Panc1 (cell line): ENCODE measurements at regions not wholly inside any gene's neighbourhood (a gene's known extent, or its start where the extent isn't known, plus 50 kb on each side); places are given as distances from the start of the nearest gene placed in this dataset.

Experiments used
- ATAC-seq: fragments of 200-7000 bp; cut with Tn5 transposase; 2 replicates; pipeline ENCODE4 v1.9.1; 2020; ENCODE audit warnings: mild to moderate bottlenecking, moderate library complexity
- BruUV-seq: library from RNA; stranded (reverse); fragments of 400-500 nt; replicated peaks from 2 replicates; lab custom pipeline; 2021; lab: Mats Ljungman, UMichigan
- CTCF ChIA-PET: fragments of 300-600 bp; sonication (Branson Sonifier 250); formaldehyde crosslinking; loops from one replicate; lab custom pipeline; 2022; ENCODE audit warnings: antibody characterized with exemption; lab: Charles Lee
- POLR2A ChIA-PET: fragments of 300-600 bp; sonication (Branson Sonifier 250); formaldehyde crosslinking; loops from one replicate; lab custom pipeline; 2022; ENCODE audit warnings: antibody characterized with exemption; lab: Charles Lee
- DNase-seq: peaks from one replicate; pipeline ENCODE4 v3.0.0-alpha.2; 2010; ENCODE audit warnings: low read depth, low spot score
- H3K27ac ChIP-seq: 2 replicates; pipeline ENCODE4 v1.5.1; 2011; ENCODE audit warnings: mild to moderate bottlenecking, low read length, inconsistent platforms
- H3K27me3 ChIP-seq: fragments of 200-500 bp; sonication (Bioruptor generic); 2 replicates; pipeline ENCODE4 v1.6.0; 2014; ENCODE audit warnings: low read length, inconsistent platforms; ENCODE audit not compliant: control insufficient read depth, insufficient read depth
- H3K36me3 ChIP-seq: fragments of 200-500 bp; sonication (Bioruptor generic); 2 replicates; pipeline ENCODE4 v1.5.1; 2014; ENCODE audit warnings: inconsistent platforms, mild to moderate bottlenecking, low read length, moderate library complexity; ENCODE audit not compliant: control insufficient read depth, insufficient read depth
- H3K4me1 ChIP-seq: 2 replicates; pipeline ENCODE4 v1.5.1; 2011; ENCODE audit warnings: inconsistent platforms, mild to moderate bottlenecking, low read length, moderate library complexity; ENCODE audit not compliant: control insufficient read depth, insufficient read depth
- H3K4me3 ChIP-seq, 2 experiments: 2 replicates each; pipeline ENCODE4 v1.5.1; 2011 to 2012; ENCODE audit warnings: low read depth in 2 of 2, low read length in 2 of 2, mild to moderate bottlenecking in 2 of 2, inconsistent platforms in 1 of 2, moderate library complexity in 1 of 2
- H3K9me3 ChIP-seq: fragments of 200-500 bp; sonication (Bioruptor generic); 2 replicates; pipeline ENCODE4 v1.5.1; 2014; ENCODE audit warnings: low read depth, mild to moderate bottlenecking, inconsistent platforms, low read length, moderate library complexity; ENCODE audit not compliant: control insufficient read depth, insufficient read depth
- CTCF ChIP-seq: fragments of 450-650 bp; IDR thresholded peaks from 2 replicates; pipeline ENCODE4 v1.5.1; 2017; ENCODE audit warnings: mild to moderate bottlenecking
- POLR2AphosphoS5 ChIP-seq: IDR thresholded peaks from 2 replicates; pipeline ENCODE4 v1.6.1; 2012; ENCODE audit warnings: mild to moderate bottlenecking, low read depth, low read length, moderate library complexity
- REST ChIP-seq, 2 experiments: IDR thresholded peaks; 2 replicates each; pipeline ENCODE4 v1.6.1; 2011 to 2012; ENCODE audit warnings: low read depth in 2 of 2, control low read depth in 1 of 2, low read length in 1 of 2, mild to moderate bottlenecking in 1 of 2, moderate library complexity in 1 of 2; ENCODE audit not compliant: insufficient read depth in 1 of 2
- SIN3A ChIP-seq: IDR thresholded peaks from 2 replicates; pipeline ENCODE4 v1.6.1; 2012; ENCODE audit warnings: low read depth, mild to moderate bottlenecking, low read length, moderate library complexity, borderline replicate concordance; ENCODE audit not compliant: insufficient read depth
- TCF7L2 ChIP-seq: IDR thresholded peaks from 2 replicates; pipeline ENCODE4 v1.6.1; 2011; ENCODE audit warnings: mild to moderate bottlenecking, low read depth, low read length, inconsistent platforms
- in situ Hi-C: cut with HindIII; loops from 2 replicates; pipeline ENCODE4 v1.10.0; 2016; ENCODE audit warnings: low sequenced_read_pairs, low pct_unique_long_range_greater_than_20kb
- intact Hi-C: fragments of 100-400 bp; cut with micrococcal nuclease; formaldehyde crosslinking; loops from one replicate; pipeline ENCODE4 v1.10.0; 2022; ENCODE audit not compliant: unreplicated experiment

- POLR2A ChIA-PET: no interaction called here
- Histone ChIP-seq H3K4me1 (no peaks in the 10 kb centered on the region), H3K27me3 (no peaks in the 10 kb centered on the region), H3K36me3 (no peaks in the 10 kb centered on the region), H3K9me3 (no peaks in the 10 kb centered on the region), H3K27ac (no peak overlapping the region), H3K4me3 (no peak overlapping the region)
- no TSS peak for BruUV-seq
- in situ Hi-C loops (no loop called here), intact Hi-C loops (no loop called here)
- TF ChIP-seq REST (IDR thresholded peaks at IDR 0.05; ENCODE audit: insufficient read depth in 1 of 2, low read depth in 2 of 2, low read length in 1 of 2): no peak
- no peak for TF ChIP-seq POLR2AphosphoS5
- no peak for TF ChIP-seq SIN3A
- no peak for TF ChIP-seq TCF7L2
- TF ChIP-seq CTCF: no peak
- CTCF ChIA-PET: no interaction called here
- DNase-seq (no peak), ATAC-seq (no peak)
These were observed 328.0 kb downstream of the THBS2 start for GRCh38 chr6:168925671-168926070.

DNA sequence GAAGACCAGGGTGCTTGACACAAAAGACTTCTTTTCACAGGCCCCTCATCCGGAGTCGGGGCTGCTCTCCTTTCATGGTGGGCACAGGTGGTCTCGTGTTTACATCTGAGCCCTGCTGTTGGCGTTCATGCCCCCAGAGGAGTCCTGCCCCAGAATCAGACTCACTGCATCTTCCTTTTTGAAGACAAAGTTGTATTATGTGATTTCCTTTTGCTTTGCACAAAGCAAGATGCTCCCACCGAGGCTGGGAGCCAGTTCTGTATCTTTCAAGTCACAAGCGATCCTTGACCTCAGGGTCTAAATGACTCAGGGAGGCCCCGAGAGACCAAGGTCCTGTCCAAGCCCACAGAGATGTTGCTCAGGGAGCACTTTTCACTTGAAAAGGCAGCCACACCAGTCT is 330.5 kb downstream of the THBS2 start:
- ATAC-seq (no peak), DNase-seq (no peak)
- intact Hi-C loops (no loop called here), in situ Hi-C loops (no loop called here)
- no peaks in the 10 kb centered on the region for H3K4me1 ChIP-seq
- BruUV-seq: no TSS peak
- TF ChIP-seq POLR2AphosphoS5 (no peak), REST (IDR thresholded peaks at IDR 0.05; ENCODE audit: insufficient read depth in 1 of 2, low read depth in 2 of 2, low read length in 1 of 2) (no peak), SIN3A (no peak), TCF7L2 (no peak), CTCF (no peak)
- H3K9me3 ChIP-seq: no peaks in the 10 kb centered on the region
- no peaks in the 10 kb centered on the region; the same call in 1 of the 2 replicates for H3K27me3 ChIP-seq
- CTCF ChIA-PET: no interaction called here
- no peak overlapping the region for H3K4me3 ChIP-seq
- no peak overlapping the region for H3K27ac ChIP-seq
- POLR2A ChIA-PET: no interaction called here
- H3K36me3 ChIP-seq: no peaks in the 10 kb centered on the region
